BJ (cell line): ENCODE measurements at regions not wholly inside any gene's neighbourhood (a gene's known extent, or its start where the extent isn't known, plus 50 kb on each side); places are given as distances from the start of the nearest gene placed in this dataset. TPM values are rescaled to one million over a fixed set of nuclear protein-coding genes. Genes with fewer than 3 reads are reported as not detected.

Source experiments
- CTCF ChIA-PET: fragments of 350-600 bp; formaldehyde crosslinking; extraction: SDS; loops from one replicate; lab custom pipeline; 2021; ENCODE audit warnings: antibody characterized with exemption, inconsistent platforms; lab: Yijun Ruan, JAX
- POLR2A ChIA-PET: fragments of 300-600 bp; sonication (Branson Sonifier 250); formaldehyde crosslinking; extraction: SDS; loops from one replicate; lab custom pipeline; 2021; ENCODE audit warnings: antibody characterized with exemption; lab: Charles Lee
- DNase-seq: peaks from one replicate; pipeline ENCODE4 v3.0.0-alpha.2; 2011; ENCODE audit warnings: low read depth
- H3K27me3 ChIP-seq: 2 replicates; pipeline ENCODE4 v1.6.0; 2011; ENCODE audit warnings: low read length; ENCODE audit not compliant: control insufficient read depth, insufficient read depth
- H3K36me3 ChIP-seq: 2 replicates; pipeline ENCODE4 v1.5.1; 2011; ENCODE audit warnings: low read length; ENCODE audit not compliant: control insufficient read depth, insufficient read depth
- H3K4me3 ChIP-seq: 2 replicates; pipeline ENCODE4 v1.5.1; 2011; ENCODE audit warnings: low read depth, mild to moderate bottlenecking, control low read depth, low read length
- small RNA-seq: library from RNA; depleted of rRNA; stranded (forward); fragments of <200 nt; gene quantifications from one replicate; pipeline ENCODE3, GENCODE V24; 2012; ENCODE audit warnings: low replicate concordance, low read depth; ENCODE audit not compliant: insufficient read length
- TF ChIP-seq, protein P1 (sequence below): IDR thresholded peaks from 2 replicates; pipeline ENCODE4 v1.5.1; 2011; ENCODE audit warnings: low read depth, mild to moderate bottlenecking, control low read depth, inconsistent platforms, low read length, moderate library complexity; ENCODE audit not compliant: insufficient read depth

DNA sequence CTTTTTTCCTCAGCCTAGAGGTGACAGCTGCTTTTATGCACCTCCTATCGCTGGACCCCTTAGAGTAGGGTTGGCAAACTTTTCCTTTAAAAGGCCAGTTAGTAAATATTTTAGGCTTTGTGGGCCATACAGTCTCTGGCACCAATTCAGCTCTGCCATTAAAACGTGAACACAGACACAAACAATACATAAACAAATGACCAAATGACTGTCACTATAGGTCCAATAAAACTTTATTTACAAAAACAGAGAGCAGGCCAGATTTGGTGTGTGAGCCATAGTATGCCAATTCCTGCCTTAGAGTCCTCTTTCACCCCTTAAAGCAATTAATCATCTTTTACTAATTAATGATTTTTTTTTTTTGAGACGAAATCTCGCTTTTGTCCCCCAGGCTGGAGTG lies 61.1 kb upstream of the RPS13 start:
- no peak for DNase-seq
- H3K4me3 ChIP-seq, result no peak overlapping the region
- H3K27me3 ChIP-seq, result no peaks in the 10 kb centered on the region
- TF ChIP-seq, protein P1, sequence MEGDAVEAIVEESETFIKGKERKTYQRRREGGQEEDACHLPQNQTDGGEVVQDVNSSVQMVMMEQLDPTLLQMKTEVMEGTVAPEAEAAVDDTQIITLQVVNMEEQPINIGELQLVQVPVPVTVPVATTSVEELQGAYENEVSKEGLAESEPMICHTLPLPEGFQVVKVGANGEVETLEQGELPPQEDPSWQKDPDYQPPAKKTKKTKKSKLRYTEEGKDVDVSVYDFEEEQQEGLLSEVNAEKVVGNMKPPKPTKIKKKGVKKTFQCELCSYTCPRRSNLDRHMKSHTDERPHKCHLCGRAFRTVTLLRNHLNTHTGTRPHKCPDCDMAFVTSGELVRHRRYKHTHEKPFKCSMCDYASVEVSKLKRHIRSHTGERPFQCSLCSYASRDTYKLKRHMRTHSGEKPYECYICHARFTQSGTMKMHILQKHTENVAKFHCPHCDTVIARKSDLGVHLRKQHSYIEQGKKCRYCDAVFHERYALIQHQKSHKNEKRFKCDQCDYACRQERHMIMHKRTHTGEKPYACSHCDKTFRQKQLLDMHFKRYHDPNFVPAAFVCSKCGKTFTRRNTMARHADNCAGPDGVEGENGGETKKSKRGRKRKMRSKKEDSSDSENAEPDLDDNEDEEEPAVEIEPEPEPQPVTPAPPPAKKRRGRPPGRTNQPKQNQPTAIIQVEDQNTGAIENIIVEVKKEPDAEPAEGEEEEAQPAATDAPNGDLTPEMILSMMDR, result no peak
- peaks cover 3% of the 10 kb centered on the region for H3K36me3 ChIP-seq
- POLR2A ChIA-PET, result no interaction called here
- CTCF ChIA-PET, result no interaction called here

DNA sequence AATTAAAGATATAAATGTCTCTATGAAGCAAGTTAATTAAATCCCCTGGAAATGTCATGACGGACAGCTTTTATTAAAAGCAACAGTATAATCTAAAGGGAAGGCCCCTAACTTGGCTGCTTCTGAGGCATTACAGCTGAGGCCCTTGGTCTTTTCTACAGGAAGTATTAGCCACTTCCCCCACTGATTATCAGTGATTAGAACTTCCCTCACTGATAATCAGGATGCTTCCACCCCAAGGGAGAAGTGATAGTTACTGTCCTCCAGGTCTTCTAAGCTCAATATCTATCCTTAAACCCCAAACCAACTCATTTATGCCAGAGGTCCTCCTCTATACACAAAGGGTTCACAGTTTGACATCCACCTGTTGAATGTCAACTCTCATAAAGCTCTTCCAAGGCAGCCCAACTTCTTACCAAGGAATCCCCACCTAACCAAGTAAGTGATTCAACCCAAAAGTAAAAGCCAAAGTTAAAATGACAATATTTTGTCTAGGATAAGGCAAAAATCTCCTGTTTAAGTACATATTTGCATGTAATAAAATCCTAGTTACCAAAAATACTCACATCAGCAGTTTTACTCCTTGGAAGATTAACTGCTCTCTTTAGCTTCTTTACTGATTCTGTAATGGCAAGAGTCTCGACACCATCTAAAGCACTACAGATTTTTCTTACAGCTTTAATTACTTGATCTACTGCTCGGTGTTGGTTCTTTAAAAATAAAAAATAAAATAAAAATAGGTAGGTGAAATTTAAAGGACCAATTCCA lies 58.6 kb upstream of the RPS13 start:
- no peak overlapping the region for H3K4me3 ChIP-seq
- DNase-seq, result no peak
- TF ChIP-seq, protein P1, result no peak
- ChIA-PET POLR2A (no interaction called here), CTCF (no interaction called here)
- no peaks in the 10 kb centered on the region for H3K27me3 ChIP-seq
- peaks cover 4% of the 10 kb centered on the region for H3K36me3 ChIP-seq

DNA sequence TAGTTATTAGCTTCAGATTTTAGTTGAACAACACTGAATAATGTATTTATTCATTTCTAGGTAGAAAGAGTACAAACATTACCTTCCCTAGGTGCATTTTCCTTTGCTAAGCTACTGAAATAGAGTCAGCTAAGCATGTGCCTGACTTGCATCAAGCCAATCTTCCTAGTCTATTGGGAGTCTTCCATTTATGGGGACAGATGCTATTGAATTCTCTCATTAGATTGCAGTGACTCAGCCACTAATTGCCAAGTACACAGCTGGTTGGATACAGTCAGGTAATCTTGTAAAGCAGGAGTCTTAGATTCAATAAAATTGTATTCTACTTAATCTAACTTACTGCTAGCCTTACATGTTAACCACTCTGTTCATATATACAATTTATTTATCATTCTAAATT lies 55.2 kb upstream of the RPS13 start:
- Histone ChIP-seq H3K4me3 (no peak overlapping the region), H3K27me3 (no peaks in the 10 kb centered on the region), H3K36me3 (peaks cover 5% of the 10 kb centered on the region)
- no peak for DNase-seq
- ChIA-PET POLR2A (no interaction called here), CTCF (interaction anchor here (1.1 kb wide), 1 partner anchor 8 kb away, joined by 3 read pairs; no protein-coding TSS in a partner anchor)
- TF ChIP-seq, protein P1, result no peak

GRCh38 chr11:17129003-17129402 lies 51.5 kb upstream of the RPS13 start:
- CTCF ChIA-PET, result interaction anchor here (0.9 to 1.4 kb wide), 2 partner anchors 9 to 24 kb away, joined by 3 read pairs; no protein-coding TSS in a partner anchor
- H3K36me3 ChIP-seq, result peaks cover 4% of the 10 kb centered on the region; the same call in 1 of the 2 replicates
- DNase-seq, result no peak

More at GRCh38 chr11:17129003-17129402, 51.5 kb upstream of the RPS13 start:
- POLR2A ChIA-PET, result no interaction called here
- H3K27me3 ChIP-seq, result no peaks in the 10 kb centered on the region
- TF ChIP-seq, protein P1, result no peak
- H3K4me3 ChIP-seq, result no peak overlapping the region

Small RNA genes in the stretch of these regions (small RNA-seq; reads per million reads assigned to genes)
- not detected for gene AC126389.1
